Ishikawa (cell line): ENCODE measurements at regions not wholly inside any gene's neighbourhood (a gene's known extent, or its start where the extent isn't known, plus 50 kb on each side); places are given as distances from the start of the nearest gene placed in this dataset.

ENCODE experiments used
- CEBPB ChIP-seq: IDR thresholded peaks from 2 replicates; pipeline ENCODE4 v1.6.1; 2012
- CREB1 ChIP-seq: IDR thresholded peaks from 2 replicates; pipeline ENCODE4 v1.6.1; 2012; ENCODE audit warnings: low read depth
- EGR1 ChIP-seq: IDR thresholded peaks from 2 replicates; pipeline ENCODE4 v1.6.1; 2012
- EP300 ChIP-seq: IDR thresholded peaks from 2 replicates; pipeline ENCODE4 v1.6.1; 2012; ENCODE audit warnings: borderline replicate concordance
- FOXM1 ChIP-seq: IDR thresholded peaks from 2 replicates; pipeline ENCODE4 v1.6.1; 2012; ENCODE audit warnings: low read depth, borderline replicate concordance
- MAX ChIP-seq: IDR thresholded peaks from 2 replicates; pipeline ENCODE4 v1.6.1; 2012
- NFIC ChIP-seq: IDR thresholded peaks from 2 replicates; pipeline ENCODE4 v1.6.1; 2012
- RAD21 ChIP-seq: IDR thresholded peaks from 2 replicates; pipeline ENCODE4 v1.6.1; 2012; ENCODE audit warnings: low read depth
- REST ChIP-seq: IDR thresholded peaks from 2 replicates; pipeline ENCODE4 v1.6.1; 2012; ENCODE audit warnings: low read depth, mild to moderate bottlenecking
- TAF1 ChIP-seq: IDR thresholded peaks from 2 replicates; pipeline ENCODE4 v1.6.1; 2012; ENCODE audit warnings: low read depth, mild to moderate bottlenecking
- TCF12 ChIP-seq: IDR thresholded peaks from 2 replicates; pipeline ENCODE4 v1.6.1; 2012; ENCODE audit warnings: low read depth
- TEAD4 ChIP-seq: IDR thresholded peaks from 2 replicates; pipeline ENCODE4 v1.6.1; 2012
- USF1 ChIP-seq: IDR thresholded peaks from 2 replicates; pipeline ENCODE4 v1.6.1; 2012
- YY1 ChIP-seq: IDR thresholded peaks from 2 replicates; pipeline ENCODE4 v1.6.1; 2012; ENCODE audit warnings: low read depth
- ZBTB7A ChIP-seq: IDR thresholded peaks from 2 replicates; pipeline ENCODE4 v1.6.1; 2012; ENCODE audit warnings: low read depth

- no peak for TF ChIP-seq YY1
Observed at GRCh38 chr3:41138601-41139000, 60.7 kb upstream of the CTNNB1 start.

- no peak for TF ChIP-seq FOXM1
- no peak for TF ChIP-seq RAD21
- TF ChIP-seq REST = no peak
Observed at GRCh38 chr3:41140242-41140641, 59.1 kb upstream of the CTNNB1 start.

GRCh38 chr3:41141433-41142167 lies 57.7 kb upstream of the CTNNB1 start:
- TF ChIP-seq NFIC = no peak
- no peak for TF ChIP-seq EP300
- no peak for TF ChIP-seq CEBPB
- no peak for TF ChIP-seq FOXM1
- TF ChIP-seq YY1 = no peak
- no peak for TF ChIP-seq TAF1
- no peak for TF ChIP-seq MAX
- no peak for TF ChIP-seq TCF12
- TF ChIP-seq TEAD4 = no peak
- no peak for TF ChIP-seq RAD21
- TF ChIP-seq ZBTB7A = no peak
- no peak for TF ChIP-seq USF1
- TF ChIP-seq CREB1 = no peak
- TF ChIP-seq REST = no peak
- TF ChIP-seq EGR1 = no peak

GRCh38 chr3:41143421-41144031 lies 55.8 kb upstream of the CTNNB1 start:
- TF ChIP-seq FOXM1 (no peak), CEBPB (no peak), TAF1 (no peak), YY1 (no peak), USF1 (no peak), MAX (no peak), EP300 (no peak), ZBTB7A (no peak), TEAD4 (no peak), TCF12 (no peak), REST (no peak), EGR1 (no peak), CREB1 (no peak), RAD21 (no peak), NFIC (no peak)

- no peak for TF ChIP-seq CEBPB
- TF ChIP-seq EP300 = no peak
- no peak for TF ChIP-seq TAF1
- no peak for TF ChIP-seq EGR1
- TF ChIP-seq TEAD4 = no peak
- TF ChIP-seq MAX = no peak
- no peak for TF ChIP-seq NFIC
- no peak for TF ChIP-seq RAD21
Observed at GRCh38 chr3:41144631-41145030, 54.7 kb upstream of the CTNNB1 start.
